Mesodermal cell (in vitro differentiated cells): ENCODE measurements at regions not wholly inside any gene's neighbourhood (a gene's known extent, or its start where the extent isn't known, plus 50 kb on each side); places are given as distances from the start of the nearest gene placed in this dataset.
"Not testable (repeated sequence)": the region's sequence is repeated elsewhere in the genome, so short reads cannot be mapped to it uniquely, and the experiment has no call there.

Experiments
- H3K27ac ChIP-seq: 2 replicates; pipeline ENCODE4 v1.7.0; 2013; ENCODE audit warnings: mild to moderate bottlenecking, low read depth, low read length, moderate library complexity; ENCODE audit not compliant: severe bottlenecking
- H3K36me3 ChIP-seq: 2 replicates; pipeline ENCODE4 v1.7.1; 2013; ENCODE audit warnings: mild to moderate bottlenecking, low read length, moderate library complexity; ENCODE audit not compliant: control insufficient read depth, insufficient read depth
- H3K4me1 ChIP-seq: one replicate; pipeline ENCODE4 v1.7.1; 2013; ENCODE audit warnings: mild to moderate bottlenecking, low read length; ENCODE audit not compliant: insufficient read depth, control insufficient read depth, poor library complexity, severe bottlenecking
- H3K4me3 ChIP-seq: 2 replicates; pipeline ENCODE4 v1.7.0; 2013; ENCODE audit warnings: low read length, control low read depth, mild to moderate bottlenecking; ENCODE audit not compliant: insufficient read depth, poor library complexity, severe bottlenecking; ENCODE audit errors: extremely low read depth
- H3K9me3 ChIP-seq: 2 replicates; pipeline ENCODE4 v1.7.1; 2013; ENCODE audit warnings: mild to moderate bottlenecking, low read length, moderate library complexity; ENCODE audit not compliant: control insufficient read depth
- WGBS, 2 experiments: methylation state at CpG; one replicate each; pipeline ENCODE4 v1.1.5; 2013; ENCODE audit warnings: missing lambda C conversion rate in 2 of 2; ENCODE audit not compliant: insufficient coverage in 2 of 2; 5-methylcytosine and 5-hydroxymethylcytosine counted together

DNA sequence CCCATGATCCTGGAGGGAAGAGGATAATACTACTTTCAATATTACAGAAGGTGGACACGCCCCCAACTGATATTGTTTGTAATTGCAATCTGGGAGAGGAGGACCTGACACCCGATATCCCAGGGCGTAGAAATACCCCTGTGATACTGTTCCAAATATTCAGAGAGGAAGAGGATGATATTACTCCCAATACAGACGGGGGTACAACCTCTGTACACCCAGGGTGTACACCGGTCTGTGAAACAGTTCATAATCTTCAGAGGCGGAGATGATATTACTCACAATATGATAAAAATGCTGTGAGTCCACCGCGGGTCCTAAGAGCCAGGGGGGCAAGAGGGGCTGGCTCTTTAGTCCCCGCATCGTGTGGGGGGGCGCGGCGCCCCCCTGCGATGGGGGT, 57.2 kb upstream of the ALDH3B2 start:
- no peaks in the 10 kb centered on the region for H3K36me3 ChIP-seq
- no peak overlapping the region for H3K27ac ChIP-seq
- WGBS, 2 experiments = 97 to 100% methylated on average over 3 to 5 of the region's 14 CpGs
- H3K4me3 ChIP-seq = no peak overlapping the region
- no peaks in the 10 kb centered on the region for H3K9me3 ChIP-seq
- H3K4me1 ChIP-seq = peaks cover 4% of the 10 kb centered on the region

DNA sequence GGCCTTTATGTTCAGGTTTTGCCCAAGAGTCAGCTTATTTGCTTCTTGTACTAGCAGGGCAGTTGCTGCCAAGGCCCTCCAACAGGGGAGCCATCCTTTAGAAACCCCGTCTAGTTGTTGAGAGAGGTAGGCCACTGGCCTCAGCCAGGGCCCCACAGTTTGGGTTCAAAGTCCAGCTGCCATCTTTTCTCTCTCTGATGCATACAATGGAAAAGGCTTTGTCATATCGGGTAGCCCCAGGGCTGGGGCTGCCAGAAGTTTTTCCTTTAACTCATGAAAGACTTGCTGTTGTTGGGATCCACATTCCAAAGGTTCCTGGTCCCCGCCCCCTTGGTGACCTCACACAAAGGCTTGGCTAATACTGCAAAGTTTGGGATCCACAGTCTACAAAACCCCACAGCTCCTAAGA, 53.7 kb upstream of the ALDH3B2 start:
- H3K36me3 ChIP-seq, H3K4me3 ChIP-seq, H3K9me3 ChIP-seq, H3K27ac ChIP-seq, H3K4me1 ChIP-seq: not testable (repeated sequence)
- 76 to 89% methylated on average over 2 to 3 of the region's 3 CpGs for WGBS, 2 experiments

DNA sequence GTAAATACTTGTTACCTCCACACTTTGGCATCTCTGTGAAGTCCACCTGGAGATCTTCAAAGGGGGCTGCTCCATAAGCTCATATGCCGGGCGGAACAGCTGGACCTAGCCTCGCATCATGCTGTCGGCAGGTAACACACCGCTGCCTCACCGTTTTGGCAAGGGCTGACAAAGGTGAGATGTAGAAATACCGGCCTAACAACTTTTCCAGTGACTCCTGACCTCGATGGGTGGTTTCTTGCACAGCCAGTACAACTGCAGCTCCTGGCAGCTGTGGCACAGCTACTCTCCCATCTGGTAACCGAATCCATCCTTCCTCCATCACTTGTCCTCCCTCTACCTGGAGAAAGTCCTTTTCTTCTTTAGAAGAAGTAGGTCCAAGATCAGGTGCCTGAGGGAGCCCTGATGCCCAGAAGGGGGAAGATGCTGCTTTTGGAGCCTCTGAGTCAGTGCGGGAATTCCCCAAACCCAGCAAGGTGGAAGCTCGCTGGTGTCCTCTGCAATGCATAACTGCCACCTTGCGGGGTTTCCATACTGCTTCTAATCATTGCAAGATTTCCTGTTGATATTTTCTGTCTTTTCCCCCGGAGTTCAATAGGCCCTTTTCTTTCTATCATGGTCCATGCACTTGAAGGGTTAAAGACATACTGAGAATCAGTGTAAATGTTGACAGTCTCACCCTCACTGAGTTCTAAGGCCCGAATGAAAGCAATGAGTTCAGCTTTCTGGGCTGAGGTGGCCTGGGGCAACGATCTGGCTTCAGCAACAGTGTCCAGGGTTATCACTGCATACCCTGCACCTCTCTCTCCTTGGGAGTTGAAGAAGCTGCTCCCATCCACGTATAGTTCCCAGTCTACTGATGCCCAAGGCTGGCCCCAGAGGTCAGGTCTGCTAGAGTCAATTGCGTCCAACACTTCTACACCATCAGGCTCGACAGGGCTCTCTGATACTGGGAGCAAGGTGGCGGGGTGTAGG, 52.9 kb upstream of the ALDH3B2 start:
- WGBS, 2 experiments = 88 to 97% methylated on average over 4 to 7 of the region's 19 CpGs
- H3K36me3 ChIP-seq, H3K4me1 ChIP-seq, H3K9me3 ChIP-seq, H3K4me3 ChIP-seq, H3K27ac ChIP-seq: not testable (repeated sequence)
